GM19468 (cell line): ENCODE measurements at regions not wholly inside any gene's neighbourhood (a gene's known extent, or its start where the extent isn't known, plus 50 kb on each side); places are given as distances from the start of the nearest gene placed in this dataset.
"Not testable (repeated sequence)": the region's sequence is repeated elsewhere in the genome, so short reads cannot be mapped to it uniquely, and the experiment has no call there.

ENCODE experiments used
- ATAC-seq: cut with Tn5 transposase; IDR thresholded peaks from one replicate; pipeline ENCODE4 v1.9.1; 2021; ENCODE audit warnings: mild to moderate bottlenecking, moderate library complexity, moderate number of reproducible peaks; ENCODE audit not compliant: unreplicated experiment; ENCODE audit errors: extremely low read depth

DNA sequence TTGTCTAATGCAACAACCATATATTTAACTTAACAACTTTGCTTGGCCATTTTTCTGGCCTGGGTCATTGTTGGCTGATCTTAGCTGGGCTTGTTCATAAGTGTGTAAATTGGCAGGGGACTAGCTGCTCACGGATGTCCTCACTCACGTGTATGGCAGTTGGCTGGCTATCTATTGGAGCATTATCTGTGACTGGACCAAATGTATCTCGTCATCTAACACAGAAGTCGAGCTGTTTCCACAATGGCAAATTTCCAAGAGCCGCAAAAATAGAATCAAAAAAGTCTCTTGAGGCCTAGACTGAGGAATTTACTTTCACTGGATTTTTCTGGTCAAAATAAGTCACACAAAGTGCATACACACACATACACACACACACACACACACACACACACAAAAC lies 893.3 kb downstream of the FAM181B start:
- ATAC-seq: no peak

DNA sequence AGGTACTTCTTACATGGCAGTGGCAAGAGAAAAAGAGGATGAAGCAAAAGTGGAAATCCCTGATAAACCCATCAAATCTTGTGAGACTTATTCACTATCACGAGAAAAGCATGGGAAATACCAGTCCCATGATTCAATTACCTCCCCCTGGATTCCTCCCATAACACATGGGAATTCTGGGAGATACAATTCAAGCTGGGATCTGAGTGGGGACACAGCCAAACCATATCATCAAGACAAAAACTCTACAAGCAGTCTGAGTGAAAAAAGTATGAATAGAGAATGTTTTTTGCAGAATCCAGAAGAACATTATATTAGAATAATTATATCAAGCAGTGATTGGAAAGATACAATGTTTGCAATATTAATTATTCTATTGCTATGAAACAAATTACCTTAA lies 893.7 kb downstream of the FAM181B start:
- ATAC-seq: no peak

DNA sequence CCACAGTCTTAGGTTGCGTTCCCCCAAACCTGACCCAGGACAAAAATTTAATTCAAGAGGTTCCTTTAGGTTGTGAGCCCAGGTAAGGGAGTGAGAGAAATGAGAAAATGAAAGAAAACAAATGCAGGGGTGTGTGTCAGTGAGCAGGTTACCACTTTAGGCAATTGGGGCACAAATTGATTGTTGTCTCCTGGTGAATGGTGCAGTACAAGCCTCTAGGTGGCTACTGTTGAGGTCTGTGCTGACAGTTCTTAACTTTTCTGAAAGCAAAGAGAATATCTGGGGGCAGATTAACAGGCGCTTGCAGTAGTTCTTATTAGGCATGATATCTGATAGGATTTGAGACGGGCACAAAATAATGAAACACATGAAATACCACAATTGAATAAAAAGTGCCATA lies 894.6 kb downstream of the FAM181B start:
- ATAC-seq: no peak

DNA sequence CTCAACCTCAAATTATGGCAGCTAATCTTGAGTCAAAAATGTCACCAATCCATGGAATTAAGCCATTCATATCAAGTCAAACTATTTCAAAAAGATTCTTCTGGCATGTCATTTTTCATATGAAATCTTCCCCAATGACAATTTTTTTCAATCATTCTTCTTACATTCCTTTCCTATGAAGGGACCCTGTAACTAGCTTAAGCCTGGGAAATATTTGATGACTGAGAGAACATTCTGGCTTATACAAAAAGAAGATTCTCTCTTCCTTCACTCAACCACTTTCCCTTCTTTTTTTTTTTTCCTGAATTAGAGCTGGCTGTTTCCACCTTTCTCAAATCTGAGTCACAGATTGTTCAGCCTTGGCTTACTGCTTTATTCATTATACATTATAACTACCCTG lies 903.7 kb downstream of the FAM181B start:
- no peak for ATAC-seq

DNA sequence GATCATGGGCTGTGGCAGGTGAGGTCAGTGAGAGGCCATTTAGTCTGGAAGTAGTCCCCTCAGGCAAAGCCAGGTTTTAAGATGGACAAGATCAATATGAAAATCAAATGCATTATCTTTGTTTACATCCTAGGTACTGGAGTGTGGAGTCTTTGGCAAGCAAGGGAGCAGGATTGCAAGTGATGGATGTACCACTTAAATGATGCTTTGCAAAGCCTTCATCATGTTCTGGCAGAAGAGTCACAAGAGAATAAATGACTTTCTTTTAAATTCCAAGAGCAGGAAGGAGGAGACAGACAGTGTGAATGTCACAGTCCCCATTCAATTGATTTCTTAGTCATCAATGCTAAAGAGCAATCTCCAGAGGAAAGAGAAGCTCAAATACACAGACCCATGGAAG lies 908.3 kb downstream of the FAM181B start:
- no peak for ATAC-seq

DNA sequence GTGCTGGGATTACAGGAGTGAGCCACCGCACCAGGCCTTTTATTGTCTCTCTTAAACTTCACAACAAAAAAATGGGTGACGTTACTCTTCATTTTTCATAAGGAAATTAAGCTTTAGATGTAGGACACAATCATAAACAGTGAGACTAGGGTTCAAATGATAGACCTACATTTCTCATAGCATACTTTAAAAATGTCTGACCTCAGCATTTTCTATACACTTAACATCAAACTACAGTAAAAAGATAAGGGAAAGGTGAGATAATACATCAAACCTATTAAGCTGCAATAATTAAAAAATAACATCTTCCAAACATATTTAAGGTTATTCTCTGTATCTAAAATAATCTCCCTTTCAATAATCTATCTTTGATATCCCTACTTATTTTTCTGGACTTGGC lies 914.2 kb downstream of the FAM181B start:
- ATAC-seq: no peak

DNA sequence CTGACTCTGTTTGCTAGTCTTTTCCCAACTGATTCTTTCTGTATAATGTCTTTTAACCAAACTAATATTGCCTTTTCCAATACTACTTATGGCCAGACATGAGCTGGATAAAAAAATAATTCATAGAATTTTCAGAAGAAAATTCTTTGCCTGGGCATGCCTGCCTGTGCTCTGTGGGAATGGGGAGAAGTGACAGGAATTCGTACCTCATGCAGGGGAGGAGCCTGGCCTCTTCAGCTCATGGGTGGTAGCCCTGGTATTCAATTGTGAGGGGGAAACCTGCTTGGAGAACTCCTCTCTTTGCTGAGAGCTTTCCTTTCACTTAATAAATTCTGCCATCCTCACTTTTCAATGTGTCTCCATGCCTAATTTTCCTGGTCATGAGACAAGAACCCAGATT lies 928.8 kb downstream of the FAM181B start:
- no peak for ATAC-seq

DNA sequence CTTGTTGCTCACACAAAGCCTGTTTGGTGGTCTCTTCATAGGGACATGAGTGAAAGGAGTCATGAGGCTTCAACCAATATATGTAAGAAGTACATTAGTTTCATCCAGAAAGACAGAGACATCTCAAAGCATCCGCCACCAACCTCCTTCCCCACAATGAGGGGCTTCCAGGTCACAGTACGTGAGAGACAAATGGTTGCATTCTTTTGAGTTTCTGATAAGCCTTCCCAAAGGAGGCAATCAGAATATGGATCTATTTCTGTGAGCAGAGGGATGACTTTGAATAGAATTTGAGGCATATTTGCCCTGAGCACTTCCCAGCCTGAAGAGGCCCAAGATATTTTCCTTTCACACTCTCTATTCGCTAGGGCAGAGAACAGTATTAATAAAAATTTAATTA lies 931.1 kb downstream of the FAM181B start:
- ATAC-seq: no peak

DNA sequence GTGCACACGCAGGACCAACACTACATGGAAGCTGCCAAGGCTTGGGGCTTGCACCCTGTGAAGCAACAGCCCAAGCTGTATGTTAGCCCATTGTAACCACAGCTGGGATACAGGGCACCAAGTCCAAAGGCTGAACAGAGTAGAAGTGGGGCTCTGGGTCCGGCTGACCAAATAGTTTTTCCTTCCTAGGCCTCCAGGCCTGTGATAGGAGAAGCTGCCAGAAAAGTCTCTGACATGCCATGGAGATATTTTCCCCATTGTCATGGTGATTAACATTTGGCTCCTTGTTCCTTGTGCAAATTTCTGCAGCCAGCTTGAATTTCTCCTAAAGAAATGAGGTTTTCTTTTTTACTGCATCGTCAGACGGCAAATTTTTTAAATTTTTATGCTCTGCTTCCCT lies 941.2 kb downstream of the FAM181B start:
- ATAC-seq: no peak

DNA sequence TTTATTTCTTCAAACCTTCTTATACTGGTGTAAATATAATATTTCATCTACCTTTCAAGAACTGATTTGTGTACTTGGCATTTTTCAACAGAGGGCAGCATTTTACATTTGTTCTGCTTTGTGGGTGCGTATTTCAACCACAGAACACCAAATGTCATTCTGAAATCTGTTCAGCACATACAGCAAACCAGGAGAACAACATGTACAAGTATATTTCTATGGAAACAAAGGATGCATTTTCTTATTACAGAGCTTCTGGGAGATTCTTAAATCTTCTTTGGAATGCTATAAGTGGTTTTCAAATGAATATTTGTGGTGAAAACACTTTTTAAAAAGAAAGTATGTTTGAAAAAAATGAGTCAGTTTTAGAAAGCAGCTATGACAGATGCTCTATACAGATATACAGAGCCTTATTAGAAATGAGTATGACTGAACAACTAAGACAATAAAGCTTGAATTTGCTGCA lies 946.0 kb downstream of the FAM181B start:
- ATAC-seq: no peak

DNA sequence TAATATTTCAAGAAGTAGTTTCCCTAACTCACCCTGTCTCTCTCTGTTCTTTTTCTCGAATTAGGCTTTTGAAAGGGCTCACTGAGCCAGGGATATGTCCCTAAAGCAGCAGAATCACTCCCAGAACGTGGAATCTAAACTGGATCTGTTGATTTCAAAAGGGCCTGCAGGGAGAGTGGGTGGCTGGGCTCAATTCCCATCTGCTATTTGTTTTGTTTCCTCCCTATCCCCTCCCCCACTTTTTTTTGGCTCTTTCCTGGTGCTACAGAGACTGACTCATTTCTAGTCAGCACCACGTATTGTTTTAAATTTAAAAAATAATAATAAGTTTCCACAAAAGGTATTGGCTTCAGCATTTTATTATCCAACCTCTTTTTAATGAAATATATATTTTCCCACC lies 961.5 kb downstream of the FAM181B start:
- ATAC-seq: no peak

DNA sequence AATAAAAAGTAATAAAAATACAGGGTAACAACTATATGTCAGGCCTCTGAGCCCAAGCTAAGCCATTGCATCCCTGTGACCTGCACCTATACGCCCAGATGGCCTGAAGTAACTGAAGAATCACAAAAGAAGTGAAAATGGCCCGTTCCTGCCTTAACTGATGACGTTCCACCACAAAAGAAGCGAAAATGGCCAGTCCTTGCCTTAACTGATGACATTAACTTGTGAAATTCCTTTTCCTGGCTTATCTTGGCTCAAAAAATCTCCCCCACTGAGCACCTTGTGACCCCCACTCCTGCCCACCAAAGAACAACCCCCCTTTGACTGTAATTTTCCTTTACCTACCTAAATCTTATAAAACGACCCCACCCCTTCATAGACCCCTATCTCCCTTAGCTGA lies 963.8 kb downstream of the FAM181B start:
- not testable (repeated sequence) for ATAC-seq

DNA sequence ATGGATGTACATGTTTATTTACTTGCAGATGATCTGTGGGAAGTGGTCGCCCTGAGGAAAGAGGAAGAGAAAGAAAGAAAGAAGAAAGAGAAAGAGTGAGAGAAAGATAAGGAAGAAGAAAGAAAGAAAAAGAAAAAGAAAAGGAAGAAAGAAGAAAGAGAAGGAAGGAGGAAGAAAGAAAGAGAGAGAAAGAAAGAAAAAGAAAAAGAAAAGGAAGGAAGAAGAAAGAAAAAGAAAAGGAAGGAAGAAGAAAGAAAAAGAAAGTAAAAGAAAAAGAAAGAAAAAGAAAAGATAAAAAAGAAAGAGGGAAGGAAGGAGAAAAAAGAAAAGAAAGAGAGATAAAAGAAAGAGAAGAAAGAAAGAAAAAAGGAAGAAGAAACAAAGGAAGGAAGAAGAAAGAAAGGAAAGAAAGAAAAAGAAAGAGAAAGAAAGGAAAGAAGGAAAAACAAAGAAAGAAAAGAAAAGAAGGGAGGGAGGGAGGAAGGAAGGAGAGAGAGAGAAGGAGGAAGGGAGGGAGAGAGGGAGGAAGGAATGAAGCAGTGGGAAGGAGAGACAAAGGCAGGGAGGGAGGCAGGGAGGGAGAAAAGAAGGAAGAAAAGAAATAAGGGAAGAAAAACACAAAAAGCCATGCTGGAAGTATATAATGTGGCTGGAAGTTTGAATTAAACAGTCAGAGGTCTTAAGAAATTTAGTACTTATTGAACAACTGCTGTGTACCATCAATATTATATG lies 976.6 kb downstream of the FAM181B start:
- no peak for ATAC-seq

DNA sequence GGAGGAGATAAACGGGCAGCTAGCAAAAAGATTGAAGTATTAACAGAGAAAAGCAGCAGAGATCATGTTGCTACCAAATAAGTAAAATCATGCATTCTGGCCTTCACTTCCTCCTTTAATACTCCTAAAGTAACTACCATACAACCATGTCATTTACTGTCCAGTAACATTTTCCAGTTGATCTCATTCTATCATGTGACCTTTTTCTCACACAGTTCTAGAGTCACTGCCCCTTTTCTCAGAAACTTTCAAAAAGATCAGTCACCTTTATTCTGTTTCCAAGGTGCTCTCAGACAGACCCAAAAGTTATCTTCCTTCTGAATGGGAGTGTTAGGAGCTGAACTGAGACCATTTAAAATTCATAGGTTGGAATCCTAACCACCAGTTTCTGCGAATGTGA lies 984.4 kb downstream of the FAM181B start:
- ATAC-seq: no peak

DNA sequence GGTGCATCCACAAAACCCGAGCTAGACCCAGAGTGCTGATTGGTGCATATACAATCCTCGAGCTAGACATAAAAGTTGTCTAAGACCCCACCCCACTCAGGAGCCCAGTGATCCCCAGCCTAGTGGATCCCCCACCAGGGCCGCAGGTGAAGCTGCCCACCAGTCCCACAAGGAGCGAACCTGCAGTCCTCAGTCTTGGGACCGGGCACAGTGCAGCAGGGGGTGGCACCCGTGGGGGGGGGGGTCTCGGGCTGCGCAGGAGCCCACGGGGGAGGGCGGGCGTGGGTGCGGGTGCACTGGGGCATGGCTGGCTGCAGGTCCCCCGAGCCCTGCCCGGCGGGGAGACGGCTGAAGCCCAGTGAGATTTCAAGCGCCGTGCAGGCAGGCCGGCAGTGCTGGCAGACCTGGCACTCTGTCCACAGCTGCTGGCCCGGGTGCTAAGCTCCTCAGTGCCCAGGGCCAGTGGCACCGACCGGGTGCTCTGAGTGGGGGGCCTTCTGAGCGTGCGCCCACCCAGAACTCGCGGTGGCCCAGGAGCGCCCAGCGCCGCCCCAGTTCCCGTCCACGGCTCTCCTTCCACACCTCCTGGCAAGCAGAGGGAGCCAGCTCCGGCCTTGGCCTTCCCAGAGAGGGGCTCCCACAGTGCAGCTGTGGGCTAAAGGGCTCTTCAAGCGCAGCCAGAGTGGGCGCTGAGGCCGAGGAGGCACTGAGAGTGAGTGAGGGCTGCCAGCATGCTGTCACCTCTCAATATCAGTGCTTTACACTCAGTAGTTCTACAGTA lies 989.1 kb downstream of the FAM181B start:
- no peak for ATAC-seq

DNA sequence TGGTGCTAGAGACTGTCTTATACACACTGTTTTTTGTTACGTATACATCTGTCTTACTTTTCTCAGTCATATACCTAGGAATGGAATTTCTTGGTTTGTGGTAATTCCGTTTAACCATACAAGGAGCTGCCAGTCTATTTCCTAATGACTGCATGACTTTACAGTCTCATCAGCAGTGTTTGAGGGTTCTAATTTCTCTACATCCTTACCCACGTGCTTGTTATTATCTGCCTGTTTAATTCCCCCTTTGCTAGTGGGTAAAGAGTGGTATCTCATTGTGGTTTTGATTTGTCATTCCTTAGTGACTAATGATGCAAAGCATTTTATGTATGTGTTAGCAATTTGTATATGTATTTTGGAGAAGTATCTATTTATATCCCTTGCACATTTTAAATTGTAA lies 1008.0 kb downstream of the FAM181B start:
- ATAC-seq: no peak

DNA sequence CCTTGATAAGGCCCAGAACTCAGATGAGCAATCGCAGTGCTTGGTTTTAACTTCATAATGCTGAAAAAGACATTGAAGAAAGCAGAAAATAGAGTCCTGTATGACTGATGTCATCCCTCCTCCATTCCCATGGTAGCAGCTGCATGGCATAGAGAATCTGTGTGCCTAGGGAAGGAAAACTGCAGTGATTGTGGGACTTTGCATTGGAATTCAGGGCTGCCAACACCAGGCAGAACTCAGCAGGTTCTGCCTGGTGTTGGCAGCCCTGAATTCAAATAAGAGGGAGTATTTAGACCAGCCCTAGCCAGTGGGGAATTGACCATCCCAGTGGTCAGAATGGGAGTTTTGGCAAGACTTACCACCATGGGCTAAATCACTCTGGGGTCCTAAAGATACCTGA lies 1016.0 kb downstream of the FAM181B start:
- ATAC-seq: no peak

DNA sequence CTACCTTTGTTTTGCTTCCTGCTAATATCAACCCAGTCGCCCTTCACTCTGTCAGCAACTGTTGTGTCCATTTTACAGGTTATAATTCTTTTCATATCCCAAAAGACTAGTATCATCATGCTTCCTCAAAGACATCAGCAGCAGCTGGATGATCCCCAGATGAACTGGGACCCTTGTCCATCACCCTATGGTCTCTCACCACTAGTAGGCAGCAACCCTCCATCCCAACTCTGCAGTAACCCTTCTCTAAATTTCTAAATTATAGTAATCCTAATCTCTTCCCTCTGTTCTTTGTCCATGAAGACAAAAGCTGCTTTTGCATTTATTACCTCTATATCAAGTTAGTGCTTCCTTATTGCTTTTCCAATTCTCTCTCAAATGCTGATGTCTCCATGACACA lies 1025.8 kb downstream of the FAM181B start:
- ATAC-seq: no peak

DNA sequence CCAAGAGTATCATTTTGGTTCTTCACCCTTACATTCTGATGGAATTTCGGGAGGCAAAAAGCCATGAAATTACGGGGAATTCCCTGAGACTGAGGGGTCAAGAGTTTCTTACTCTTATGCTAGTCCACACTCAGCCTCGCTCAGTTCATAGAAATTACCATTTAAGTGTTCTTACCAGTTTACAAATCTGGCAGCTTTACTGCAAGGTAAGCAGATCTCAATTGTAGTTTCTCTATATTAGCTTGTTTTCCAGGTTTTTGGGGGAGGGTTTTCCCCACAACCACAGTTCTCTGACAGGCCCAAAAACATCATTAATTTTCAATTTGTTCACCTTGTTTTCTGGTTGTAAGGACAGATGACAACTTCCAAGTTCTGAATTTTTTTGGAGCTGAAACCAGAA lies 1028.4 kb downstream of the FAM181B start:
- ATAC-seq: no peak

DNA sequence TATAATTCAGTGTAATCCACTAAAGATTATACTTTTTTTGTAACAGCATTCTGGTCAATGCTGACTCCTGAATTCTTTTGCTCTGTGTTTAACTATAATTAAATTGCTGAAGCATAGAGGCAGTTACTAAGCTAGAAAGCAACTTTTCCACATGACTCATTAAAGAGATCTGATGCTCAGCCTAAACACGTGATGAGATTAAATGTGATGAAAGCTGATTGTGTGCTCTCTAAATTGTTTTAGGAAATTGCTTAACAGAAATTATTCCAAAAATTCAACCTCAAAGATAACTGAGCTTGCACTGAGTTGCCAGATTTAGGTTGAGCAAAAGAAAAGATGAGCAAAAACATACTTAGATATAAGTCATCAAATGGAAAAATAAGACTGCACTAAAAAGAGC lies 1033.6 kb downstream of the FAM181B start:
- ATAC-seq: no peak

DNA sequence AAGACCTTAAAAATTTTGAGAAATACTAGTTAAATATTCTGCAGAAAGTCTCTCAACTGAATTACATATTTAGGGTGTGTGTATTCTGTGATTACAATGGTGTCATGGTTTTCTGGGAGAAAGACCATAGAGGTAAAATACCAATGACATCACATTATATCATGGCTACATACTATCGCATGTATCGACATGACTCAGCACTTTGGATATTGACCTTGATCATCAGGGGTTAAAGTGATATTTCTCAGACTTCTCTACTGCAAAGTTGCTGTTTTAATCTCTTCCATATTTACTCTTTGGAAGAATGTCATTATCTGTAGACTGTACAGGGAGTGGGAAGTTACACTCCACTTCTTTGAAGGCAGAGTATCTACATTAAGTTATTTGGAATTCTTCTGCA lies 1046.6 kb downstream of the FAM181B start:
- no peak for ATAC-seq

DNA sequence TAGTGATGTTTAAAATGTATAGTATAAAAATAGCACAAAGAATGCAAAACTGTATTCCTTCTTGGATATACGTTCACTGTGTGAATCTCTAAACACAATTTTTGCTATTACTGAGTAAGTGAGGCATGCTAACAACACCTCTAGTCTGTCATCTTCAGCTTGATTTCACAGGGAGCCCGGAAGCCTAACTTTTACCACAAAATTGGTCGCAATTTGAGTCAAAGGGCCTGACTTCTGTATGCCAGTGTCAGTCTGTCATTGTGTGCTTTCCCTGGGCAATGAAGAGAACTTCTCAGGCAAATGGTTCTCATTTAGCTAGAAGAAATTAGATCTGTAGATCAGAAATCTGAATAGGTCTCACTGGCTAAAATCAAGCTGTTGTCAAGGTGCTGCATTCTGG lies 1059.5 kb downstream of the FAM181B start:
- peak; percentile 20 for ATAC-seq
